CD4-positive, alpha-beta T cell (primary cell): ENCODE measurements at regions not wholly inside any gene's neighbourhood (a gene's known extent, or its start where the extent isn't known, plus 50 kb on each side); places are given as distances from the start of the nearest gene placed in this dataset.

ENCODE experiments used
- ATAC-seq: fragments of 200-7000 bp; cut with Tn5 transposase; one replicate; pipeline ENCODE4 v1.10.0; 2022; ENCODE audit warnings: mild to moderate bottlenecking; ENCODE audit not compliant: poor library complexity
- CTCF ChIA-PET: fragments of 350-600 bp; sonication (Branson Sonifier 250); formaldehyde crosslinking; loops from one replicate; lab custom pipeline; 2021; ENCODE audit warnings: antibody characterized with exemption, inconsistent platforms; lab: Charles Lee
- POLR2A ChIA-PET: fragments of 350-600 bp; sonication (Branson Sonifier 250); formaldehyde crosslinking; loops from one replicate; lab custom pipeline; 2021; ENCODE audit warnings: antibody characterized with exemption, inconsistent platforms; lab: Charles Lee
- DNase-seq, 14 experiments: peaks; one replicate each; pipeline ENCODE4 v3.0.0-alpha.2; 2013 to 2020; ENCODE audit warnings: mixed read lengths in 2 of 14
- H3K27ac ChIP-seq, 2 donors: one replicate each; pipeline versions ENCODE4 v1.5.1 to v1.7.0; 2013; ENCODE audit warnings: low read length in 2 of 2, low read depth in 1 of 2, mild to moderate bottlenecking in 1 of 2
- H3K27me3 ChIP-seq, 2 experiments: 1 replicate in 1 of 2; 2 replicates in 1 of 2; pipeline versions ENCODE4 v1.6.1 to v1.7.0; 2013; ENCODE audit warnings: low read length in 2 of 2, control low read depth in 1 of 2, mild to moderate bottlenecking in 1 of 2, moderate library complexity in 1 of 2; ENCODE audit not compliant: insufficient read depth in 2 of 2, control insufficient read depth in 1 of 2
- H3K36me3 ChIP-seq: one replicate; pipeline ENCODE4 v1.6.1; 2013; ENCODE audit warnings: low read length, control low read depth; ENCODE audit not compliant: insufficient read depth
- H3K4me1 ChIP-seq: one replicate; pipeline ENCODE4 v1.6.1; 2013; ENCODE audit warnings: low read length, control low read depth; ENCODE audit not compliant: insufficient read depth
- H3K4me3 ChIP-seq: one replicate; pipeline ENCODE4 v1.5.1; 2013; ENCODE audit warnings: mild to moderate bottlenecking, low read length, moderate library complexity
- H3K9me3 ChIP-seq, 2 experiments: 1 replicate in 1 of 2; 2 replicates in 1 of 2; pipeline versions ENCODE4 v1.6.1 to v1.7.0; 2013; ENCODE audit warnings: low read length in 2 of 2, mild to moderate bottlenecking in 2 of 2, control low read depth in 1 of 2, moderate library complexity in 1 of 2; ENCODE audit not compliant: control insufficient read depth in 1 of 2, insufficient read depth in 1 of 2
- H3K27ac Mint-ChIP-seq: one replicate; pipeline ENCODE4 v1.8.0; 2020; ENCODE audit warnings: mixed read lengths
- H3K27me3 Mint-ChIP-seq: one replicate; pipeline ENCODE4 v1.8.0; 2021; ENCODE audit warnings: mixed read lengths
- H3K36me3 Mint-ChIP-seq: one replicate; pipeline ENCODE4 v1.8.0; 2021; ENCODE audit warnings: low read depth, mixed read lengths
- H3K4me1 Mint-ChIP-seq: one replicate; pipeline ENCODE4 v1.8.0; 2021; ENCODE audit warnings: low read depth, mixed read lengths
- H3K4me3 Mint-ChIP-seq: one replicate; pipeline ENCODE4 v1.8.0; 2020; ENCODE audit warnings: mild to moderate bottlenecking, mixed read lengths
- H3K9me3 Mint-ChIP-seq: one replicate; pipeline ENCODE4 v1.8.0; 2020; ENCODE audit warnings: mixed read lengths
- CTCF ChIP-seq: fragments of 200-600 bp; IDR thresholded peaks from one replicate; pipeline ENCODE4 v1.8.0; 2022; ENCODE audit warnings: antibody characterized with exemption, mild to moderate bottlenecking
- intact Hi-C, 2 experiments: fragments of 100-400 bp; cut with DNase I in 1 of 2; cut with micrococcal nuclease in 1 of 2; formaldehyde crosslinking; loops; one replicate each; pipeline versions ENCODE4 v1.15.1 to v1.9.0; 2023 to 2025; cut with DNase I, micrococcal nuclease

DNA sequence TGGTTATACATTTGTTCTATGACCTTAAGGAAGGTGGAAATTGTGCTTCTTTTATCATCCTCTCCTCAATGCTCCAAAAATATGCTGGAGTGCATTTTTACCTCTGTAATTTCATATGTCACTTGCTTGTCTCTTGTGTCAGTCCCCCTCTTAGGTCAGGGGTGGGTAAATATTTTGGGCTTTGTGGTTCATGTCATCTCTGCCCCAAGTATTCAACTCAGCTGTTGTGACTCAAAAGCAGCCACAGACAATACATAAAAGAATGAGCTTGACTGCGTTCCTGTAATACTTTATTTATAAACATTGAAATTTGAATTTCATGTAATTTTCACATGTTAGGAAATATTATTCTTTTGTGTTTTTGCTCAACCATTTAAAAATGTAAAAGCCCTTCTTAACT is 60.4 kb upstream of the SLC24A5 start:
- ChIA-PET POLR2A (no interaction called here), CTCF (no interaction called here)
- no peaks in the 10 kb centered on the region for H3K36me3 ChIP-seq
- H3K4me3 ChIP-seq, result no peak overlapping the region
- no peaks in the 10 kb centered on the region for H3K4me1 ChIP-seq
- H3K27ac ChIP-seq, result no peak overlapping the region
- Mint-ChIP-seq H3K4me3 (no peak overlapping the region), H3K9me3 (no peaks in the 10 kb centered on the region), H3K36me3 (no peaks in the 10 kb centered on the region), H3K27ac (no peak overlapping the region), H3K4me1 (no peaks in the 10 kb centered on the region), H3K27me3 (no peaks in the 10 kb centered on the region)
- ATAC-seq (no peak), DNase-seq (no peak)
- intact Hi-C loops, result no loop called here
- H3K27me3 ChIP-seq, result no peaks in the 10 kb centered on the region
- no peaks in the 10 kb centered on the region for H3K9me3 ChIP-seq
- no peak for TF ChIP-seq CTCF

- no peak overlapping the region for H3K4me3 Mint-ChIP-seq
- Histone ChIP-seq H3K9me3 (no peaks in the 10 kb centered on the region), H3K27ac (no peak overlapping the region), H3K4me3 (no peak overlapping the region), H3K36me3 (no peaks in the 10 kb centered on the region), H3K27me3 (no peaks in the 10 kb centered on the region), H3K4me1 (no peaks in the 10 kb centered on the region)
- ChIA-PET CTCF (no interaction called here), POLR2A (no interaction called here)
- DNase-seq (no peak), ATAC-seq (no peak)
- intact Hi-C loops, result no loop called here
- TF ChIP-seq CTCF, result no peak
- H3K4me1 Mint-ChIP-seq, result no peaks in the 10 kb centered on the region
- no peaks in the 10 kb centered on the region for H3K36me3 Mint-ChIP-seq
- H3K9me3 Mint-ChIP-seq, result no peaks in the 10 kb centered on the region
- H3K27ac Mint-ChIP-seq, result no peak overlapping the region
- H3K27me3 Mint-ChIP-seq, result no peaks in the 10 kb centered on the region
These were observed 59.2 kb upstream of the SLC24A5 start for GRCh38 chr15:48061605-48062004.

GRCh38 chr15:48062148-48062872 is 58.5 kb upstream of the SLC24A5 start:
- H3K27ac Mint-ChIP-seq, result no peak overlapping the region

More at GRCh38 chr15:48062148-48062872, 58.5 kb upstream of the SLC24A5 start:
- H3K36me3 Mint-ChIP-seq, result no peaks in the 10 kb centered on the region
- Histone ChIP-seq H3K9me3 (no peaks in the 10 kb centered on the region), H3K36me3 (no peaks in the 10 kb centered on the region), H3K27ac (no peak overlapping the region), H3K27me3 (no peaks in the 10 kb centered on the region), H3K4me1 (no peaks in the 10 kb centered on the region), H3K4me3 (no peak overlapping the region)
- no peak overlapping the region for H3K4me3 Mint-ChIP-seq
- ChIA-PET CTCF (interaction anchor here (0.7 kb wide), 1 partner anchor 21 kb away, joined by 4 read pairs; no protein-coding TSS in a partner anchor), POLR2A (no interaction called here)
- H3K9me3 Mint-ChIP-seq, result no peaks in the 10 kb centered on the region
- H3K27me3 Mint-ChIP-seq, result no peaks in the 10 kb centered on the region
- H3K4me1 Mint-ChIP-seq, result no peaks in the 10 kb centered on the region
- TF ChIP-seq CTCF, result no peak
- intact Hi-C loops, result no loop called here
- ATAC-seq (no peak), DNase-seq (no peak)
